Prostate gland (tissue), 2 donors: ENCODE measurements at regions not wholly inside any gene's neighbourhood (a gene's known extent, or its start where the extent isn't known, plus 50 kb on each side); places are given as distances from the start of the nearest gene placed in this dataset.

Source experiments
- CTCF ChIP-seq, 4 experiments: fragments of 200-600 bp in 2 of 4; fragments of 450-650 bp in 2 of 4; sonication (generic) in 2 of 4; IDR thresholded peaks; 1 replicate in 3 of 4; 2 replicates in 1 of 4; pipeline ENCODE4 v1.5.1; 2016 to 2019; ENCODE audit warnings: antibody characterized with exemption in 4 of 4, mild to moderate bottlenecking in 2 of 4, moderate library complexity in 2 of 4
- POLR2A ChIP-seq: fragments of 450-650 bp; IDR thresholded peaks from one replicate; pipeline ENCODE4 v1.6.1; 2016; ENCODE audit warnings: antibody characterized with exemption, mild to moderate bottlenecking
- POLR2AphosphoS5 ChIP-seq: sonication (generic); formaldehyde crosslinking; IDR thresholded peaks from one replicate; pipeline ENCODE4 v1.6.1; 2017; ENCODE audit warnings: antibody characterized with exemption

- TF ChIP-seq CTCF (IDR thresholded peaks at IDR 0.05) (no peak), POLR2AphosphoS5 (no peak), POLR2A (no peak)
Observed at GRCh38 chr14:22070119-22070982, 396.7 kb upstream of the OR4E1 start.
